Osteocyte (in vitro differentiated cells): ENCODE measurements at regions not wholly inside any gene's neighbourhood (a gene's known extent, or its start where the extent isn't known, plus 50 kb on each side); places are given as distances from the start of the nearest gene placed in this dataset.

Source experiments
- DNase-seq: peaks from one replicate; pipeline ENCODE4 v3.0.0; 2021; ENCODE audit warnings: mixed read lengths; ENCODE audit not compliant: unreplicated experiment; ENCODE audit errors: extremely low spot score
- H3K27ac Mint-ChIP-seq: one replicate; pipeline ENCODE4 v1.8.0; 2021; ENCODE audit warnings: mild to moderate bottlenecking, mixed read lengths; ENCODE audit not compliant: unreplicated experiment
- H3K27me3 Mint-ChIP-seq: one replicate; pipeline ENCODE4 v1.8.0; 2021; ENCODE audit warnings: mixed read lengths; ENCODE audit not compliant: unreplicated experiment
- H3K36me3 Mint-ChIP-seq: one replicate; pipeline ENCODE4 v1.8.0; 2021; ENCODE audit warnings: mixed read lengths; ENCODE audit not compliant: unreplicated experiment
- H3K4me1 Mint-ChIP-seq: one replicate; pipeline ENCODE4 v1.8.0; 2021; ENCODE audit warnings: mixed read lengths; ENCODE audit not compliant: unreplicated experiment
- H3K4me3 Mint-ChIP-seq: one replicate; pipeline ENCODE4 v1.8.0; 2021; ENCODE audit warnings: mild to moderate bottlenecking, moderate library complexity, mixed read lengths; ENCODE audit not compliant: unreplicated experiment
- H3K9me3 Mint-ChIP-seq: one replicate; pipeline ENCODE4 v1.8.0; 2021; ENCODE audit warnings: mixed read lengths; ENCODE audit not compliant: unreplicated experiment
- TF ChIP-seq, protein P1 (sequence below): fragments of 200-600 bp; sonication (generic); IDR thresholded peaks from 2 replicates; pipeline ENCODE4 v1.5.0; 2021; ENCODE audit warnings: antibody characterized with exemption, mild to moderate bottlenecking, moderate library complexity

DNA sequence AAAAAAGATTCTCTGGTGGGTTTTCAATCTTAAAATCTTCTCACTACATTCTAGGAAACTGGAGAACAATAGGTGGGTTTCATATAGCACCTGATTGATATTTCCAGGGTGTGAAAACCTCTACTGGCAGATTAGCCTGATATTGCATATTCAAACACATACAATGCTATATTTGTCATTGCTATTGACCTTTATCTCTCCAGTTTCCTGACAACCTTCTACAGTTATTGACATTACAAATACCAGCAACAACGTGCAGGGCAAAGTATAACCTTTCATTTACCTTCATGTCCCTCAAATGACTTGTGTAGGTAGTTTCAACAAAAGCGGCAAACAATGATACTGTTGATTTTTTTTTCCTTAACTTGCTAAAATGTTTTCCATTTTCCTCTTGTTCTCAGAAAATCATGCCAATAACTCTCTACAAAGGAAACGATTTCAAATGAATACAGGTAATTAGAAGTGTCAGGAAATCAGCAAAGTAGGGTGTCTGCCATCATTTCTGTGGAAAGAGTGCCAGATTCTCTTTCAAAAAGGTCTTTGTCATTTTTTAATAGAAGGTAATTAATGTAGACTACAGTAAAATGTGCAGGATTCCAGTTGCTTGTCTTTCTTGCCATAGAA is 72.6 kb upstream of the CDIN1 start:
- peaks cover 2% of the 10 kb centered on the region for H3K4me1 Mint-ChIP-seq
- no peaks in the 10 kb centered on the region for H3K9me3 Mint-ChIP-seq
- TF ChIP-seq, protein P1, sequence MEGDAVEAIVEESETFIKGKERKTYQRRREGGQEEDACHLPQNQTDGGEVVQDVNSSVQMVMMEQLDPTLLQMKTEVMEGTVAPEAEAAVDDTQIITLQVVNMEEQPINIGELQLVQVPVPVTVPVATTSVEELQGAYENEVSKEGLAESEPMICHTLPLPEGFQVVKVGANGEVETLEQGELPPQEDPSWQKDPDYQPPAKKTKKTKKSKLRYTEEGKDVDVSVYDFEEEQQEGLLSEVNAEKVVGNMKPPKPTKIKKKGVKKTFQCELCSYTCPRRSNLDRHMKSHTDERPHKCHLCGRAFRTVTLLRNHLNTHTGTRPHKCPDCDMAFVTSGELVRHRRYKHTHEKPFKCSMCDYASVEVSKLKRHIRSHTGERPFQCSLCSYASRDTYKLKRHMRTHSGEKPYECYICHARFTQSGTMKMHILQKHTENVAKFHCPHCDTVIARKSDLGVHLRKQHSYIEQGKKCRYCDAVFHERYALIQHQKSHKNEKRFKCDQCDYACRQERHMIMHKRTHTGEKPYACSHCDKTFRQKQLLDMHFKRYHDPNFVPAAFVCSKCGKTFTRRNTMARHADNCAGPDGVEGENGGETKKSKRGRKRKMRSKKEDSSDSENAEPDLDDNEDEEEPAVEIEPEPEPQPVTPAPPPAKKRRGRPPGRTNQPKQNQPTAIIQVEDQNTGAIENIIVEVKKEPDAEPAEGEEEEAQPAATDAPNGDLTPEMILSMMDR = no peak
- H3K27me3 Mint-ChIP-seq = no peaks in the 10 kb centered on the region
- H3K27ac Mint-ChIP-seq = no peak overlapping the region
- H3K4me3 Mint-ChIP-seq = no peak overlapping the region
- no peaks in the 10 kb centered on the region for H3K36me3 Mint-ChIP-seq
- DNase-seq = no peak

DNA sequence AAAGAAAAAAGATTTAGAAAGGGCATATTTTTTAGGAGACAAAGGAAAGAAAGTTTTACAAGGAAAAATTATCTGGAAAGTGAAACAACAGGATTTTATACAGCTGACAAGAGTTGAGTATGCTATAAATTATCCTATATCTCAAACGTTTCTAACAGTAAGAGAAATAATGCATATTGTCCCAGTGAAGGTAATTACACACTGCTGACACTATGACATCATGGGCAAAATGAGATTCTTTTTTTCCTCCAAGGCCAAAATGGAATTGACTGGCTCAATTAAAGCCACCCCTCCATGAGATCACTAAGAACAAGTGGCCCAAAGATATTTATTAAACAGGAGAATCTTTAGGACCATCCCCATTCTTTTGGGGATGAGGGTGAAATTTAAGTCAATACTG is 72.0 kb upstream of the CDIN1 start:
- H3K36me3 Mint-ChIP-seq = no peaks in the 10 kb centered on the region
- H3K4me3 Mint-ChIP-seq = no peak overlapping the region
- H3K27ac Mint-ChIP-seq = no peak overlapping the region
- TF ChIP-seq, protein P1 = no peak
- peaks cover 2% of the 10 kb centered on the region for H3K4me1 Mint-ChIP-seq
- DNase-seq = no peak
- H3K27me3 Mint-ChIP-seq = no peaks in the 10 kb centered on the region
- H3K9me3 Mint-ChIP-seq = no peaks in the 10 kb centered on the region

DNA sequence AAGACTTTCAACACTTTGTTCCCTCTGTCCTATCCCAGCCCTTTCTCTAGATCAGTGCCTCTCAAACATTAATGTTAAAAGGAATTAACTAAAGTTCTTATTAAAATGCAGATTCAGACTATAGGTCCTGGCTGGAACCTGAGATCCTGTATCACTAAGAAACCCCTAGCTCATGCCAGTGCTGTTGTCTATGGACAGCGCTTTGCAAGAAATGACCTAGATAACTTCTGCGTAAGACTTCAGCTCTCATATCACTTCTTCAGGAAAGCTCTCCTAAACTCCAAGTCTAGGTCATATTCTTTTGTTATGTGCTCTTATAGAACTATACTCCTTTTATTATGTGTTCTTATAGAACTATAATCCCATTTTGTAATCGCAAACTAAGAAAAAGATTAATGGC is 67.8 kb upstream of the CDIN1 start:
- TF ChIP-seq, protein P1 = no peak
- H3K4me1 Mint-ChIP-seq = no peaks in the 10 kb centered on the region
- H3K27me3 Mint-ChIP-seq = no peaks in the 10 kb centered on the region
- no peaks in the 10 kb centered on the region for H3K9me3 Mint-ChIP-seq
- H3K4me3 Mint-ChIP-seq = no peak overlapping the region
- H3K27ac Mint-ChIP-seq = no peak overlapping the region
- H3K36me3 Mint-ChIP-seq = no peaks in the 10 kb centered on the region
- no peak for DNase-seq

DNA sequence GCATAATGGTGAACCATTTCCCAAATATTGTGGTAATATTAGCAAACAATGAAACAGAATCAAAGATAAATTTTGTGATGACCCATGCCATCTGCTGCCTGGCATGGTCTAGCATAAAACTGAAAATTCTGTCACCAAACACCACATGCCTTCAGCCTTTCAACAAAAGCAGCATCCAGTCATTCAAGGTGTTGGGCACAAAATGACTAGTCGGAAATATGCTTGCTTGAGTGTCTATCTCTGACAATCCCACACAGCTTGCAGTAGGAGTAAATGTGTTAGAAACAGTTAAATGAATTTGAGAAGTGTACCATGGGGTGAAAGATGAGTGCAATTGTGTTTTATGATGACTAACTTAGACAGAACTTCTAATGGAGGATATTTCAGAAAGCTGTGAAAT is 61.7 kb upstream of the CDIN1 start:
- H3K4me1 Mint-ChIP-seq = no peaks in the 10 kb centered on the region
- no peak overlapping the region for H3K4me3 Mint-ChIP-seq
- H3K36me3 Mint-ChIP-seq = no peaks in the 10 kb centered on the region
- TF ChIP-seq, protein P1 = no peak
- DNase-seq = no peak
- H3K27me3 Mint-ChIP-seq = no peaks in the 10 kb centered on the region
- H3K9me3 Mint-ChIP-seq = no peaks in the 10 kb centered on the region
- H3K27ac Mint-ChIP-seq = no peak overlapping the region

DNA sequence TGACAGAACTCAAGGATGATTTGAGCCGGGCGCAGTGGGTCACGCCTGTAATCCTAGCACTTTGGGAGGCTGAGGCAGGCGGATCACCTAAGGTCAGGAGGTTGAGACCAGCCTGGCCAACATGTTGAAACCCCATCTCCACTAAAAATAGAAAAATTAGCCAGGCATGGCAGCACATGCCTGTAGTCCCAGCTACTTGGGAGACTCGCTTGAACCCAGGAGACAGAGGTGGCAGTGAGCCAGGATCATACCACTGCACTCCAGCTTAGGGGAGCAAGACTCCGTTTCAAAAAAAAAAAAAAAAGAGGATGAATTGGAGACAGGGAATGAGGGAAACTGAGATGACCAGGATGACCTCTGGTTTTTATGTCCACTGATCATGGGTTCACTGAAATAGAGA is 60.4 kb upstream of the CDIN1 start:
- no peak overlapping the region for H3K4me3 Mint-ChIP-seq
- H3K27ac Mint-ChIP-seq = no peak overlapping the region
- no peaks in the 10 kb centered on the region for H3K36me3 Mint-ChIP-seq
- H3K9me3 Mint-ChIP-seq = no peaks in the 10 kb centered on the region
- H3K4me1 Mint-ChIP-seq = no peaks in the 10 kb centered on the region
- no peak for DNase-seq
- no peaks in the 10 kb centered on the region for H3K27me3 Mint-ChIP-seq
- TF ChIP-seq, protein P1 = no peak
